ACHN (cell line): ENCODE measurements at regions not wholly inside any gene's neighbourhood (a gene's known extent, or its start where the extent isn't known, plus 50 kb on each side); places are given as distances from the start of the nearest gene placed in this dataset.
"Not testable (repeated sequence)": the region's sequence is repeated elsewhere in the genome, so short reads cannot be mapped to it uniquely, and the experiment has no call there.

Experiments
- DNase-seq: peaks from one replicate; pipeline ENCODE4 v3.0.0-alpha.2; 2015
- in situ Hi-C: cut with HindIII; loops from 2 replicates; pipeline ENCODE4 v1.10.0; 2017; ENCODE audit warnings: low sequenced_read_pairs, low pct_ligation_motif_present, low pct_unique_long_range_greater_than_20kb

GRCh38 chr12:89062996-89063395 is 289.3 kb downstream of the DUSP6 start:
- in situ Hi-C loops = no loop called here
- DNase-seq = peak; percentile 66

- in situ Hi-C loops = no loop called here
- DNase-seq = peak; percentile 18
Observed at GRCh38 chr12:89059721-89060541, 292.4 kb downstream of the DUSP6 start.

DNA sequence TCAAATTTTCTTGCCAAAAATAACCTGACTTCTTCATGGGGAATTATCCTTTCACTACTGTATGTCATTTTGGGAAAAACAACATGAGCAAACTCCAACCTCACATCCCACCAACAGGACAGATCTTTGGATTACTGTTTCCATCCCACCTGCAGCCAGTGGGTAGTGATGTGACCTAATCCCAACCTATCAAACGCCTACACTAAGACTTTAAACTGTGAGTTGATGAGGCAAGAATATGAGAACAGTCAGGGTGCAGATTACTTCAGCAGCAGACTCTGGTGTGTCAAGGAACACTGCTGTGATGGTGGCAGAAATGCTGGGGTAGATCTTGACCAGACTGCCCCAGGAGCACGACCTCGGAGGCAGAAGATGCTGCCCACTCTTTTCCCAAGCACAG is 293.2 kb downstream of the DUSP6 start:
- in situ Hi-C loops = no loop called here
- no peak for DNase-seq

DNA sequence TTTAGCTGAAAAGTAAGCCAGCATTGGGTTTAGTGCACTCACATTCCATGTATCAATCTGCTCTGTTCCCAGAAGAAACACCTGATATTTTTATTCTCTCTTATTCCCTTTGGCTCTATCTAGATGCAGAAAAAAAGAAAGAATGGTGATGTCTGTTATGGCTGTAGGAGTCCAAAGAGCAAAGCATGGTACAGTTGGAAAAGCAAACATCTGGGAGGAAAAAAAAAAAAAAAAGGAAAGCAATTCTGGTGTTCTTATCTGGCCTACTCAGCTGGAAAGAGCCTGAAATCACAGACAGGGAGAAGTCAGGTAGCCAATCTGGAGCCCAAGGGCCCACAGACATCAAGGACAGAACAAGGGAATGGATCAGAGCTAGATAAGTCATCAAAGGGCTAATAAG is 293.9 kb downstream of the DUSP6 start:
- in situ Hi-C loops = no loop called here
- DNase-seq = no peak

DNA sequence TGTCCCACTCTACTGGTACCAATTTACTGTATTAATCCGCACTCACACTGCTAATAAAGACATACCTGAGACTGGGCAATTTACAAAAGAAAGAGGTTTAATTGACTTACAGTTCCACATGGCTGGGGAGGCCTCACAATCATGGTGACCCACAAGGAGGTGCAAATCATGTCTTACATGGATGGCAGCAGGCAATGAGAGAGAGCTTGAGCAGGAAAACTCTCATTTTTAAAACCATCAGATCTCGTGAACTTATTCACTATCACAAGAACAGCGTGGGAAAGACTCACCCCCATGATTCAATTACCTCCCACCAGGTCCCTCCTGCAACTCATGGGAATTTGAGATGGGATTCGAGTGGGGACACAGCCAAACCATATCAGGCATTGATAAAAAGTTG is 298.5 kb downstream of the DUSP6 start:
- in situ Hi-C loops, DNase-seq: not testable (repeated sequence)

DNA sequence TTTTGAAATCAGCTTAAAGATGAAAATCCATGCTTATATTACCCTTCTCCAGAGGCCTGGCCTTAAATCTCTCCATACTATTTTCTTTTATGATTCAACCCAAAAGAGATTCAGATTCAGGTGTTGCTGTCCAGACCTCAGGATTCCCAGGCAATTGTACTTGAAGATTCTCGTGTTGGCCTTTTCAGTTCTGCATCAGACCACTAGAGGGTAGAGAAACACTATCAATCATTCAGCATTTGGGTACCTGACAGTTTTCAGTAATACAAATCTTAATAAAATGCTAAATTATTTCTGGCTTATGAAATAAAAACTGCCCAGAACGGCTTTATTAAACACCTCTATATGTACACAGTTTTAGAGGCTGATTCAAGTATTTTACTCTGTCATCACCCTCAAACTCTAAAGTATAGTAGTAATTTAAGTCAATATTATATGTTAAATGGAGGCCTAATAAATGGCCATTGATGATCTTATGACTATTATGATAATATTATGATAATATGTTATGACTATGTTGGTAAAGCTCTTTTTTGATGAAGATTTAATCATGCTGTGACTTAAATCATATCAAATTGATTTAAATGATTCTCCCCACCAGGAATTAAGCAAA is 301.1 kb downstream of the DUSP6 start:
- DNase-seq = peak; percentile 77
- in situ Hi-C loops = no loop called here

GRCh38 chr12:89047856-89048418 is 304.4 kb downstream of the DUSP6 start:
- DNase-seq = no peak
- in situ Hi-C loops = loop anchor here (25.0 kb wide), 1 partner anchor 414 kb away; no protein-coding TSS in a partner anchor

GRCh38 chr12:89041078-89041477 is 311.2 kb downstream of the DUSP6 start:
- in situ Hi-C loops = loop anchor here (25.0 kb wide), 1 partner anchor 421 kb away; no protein-coding TSS in a partner anchor

DNA sequence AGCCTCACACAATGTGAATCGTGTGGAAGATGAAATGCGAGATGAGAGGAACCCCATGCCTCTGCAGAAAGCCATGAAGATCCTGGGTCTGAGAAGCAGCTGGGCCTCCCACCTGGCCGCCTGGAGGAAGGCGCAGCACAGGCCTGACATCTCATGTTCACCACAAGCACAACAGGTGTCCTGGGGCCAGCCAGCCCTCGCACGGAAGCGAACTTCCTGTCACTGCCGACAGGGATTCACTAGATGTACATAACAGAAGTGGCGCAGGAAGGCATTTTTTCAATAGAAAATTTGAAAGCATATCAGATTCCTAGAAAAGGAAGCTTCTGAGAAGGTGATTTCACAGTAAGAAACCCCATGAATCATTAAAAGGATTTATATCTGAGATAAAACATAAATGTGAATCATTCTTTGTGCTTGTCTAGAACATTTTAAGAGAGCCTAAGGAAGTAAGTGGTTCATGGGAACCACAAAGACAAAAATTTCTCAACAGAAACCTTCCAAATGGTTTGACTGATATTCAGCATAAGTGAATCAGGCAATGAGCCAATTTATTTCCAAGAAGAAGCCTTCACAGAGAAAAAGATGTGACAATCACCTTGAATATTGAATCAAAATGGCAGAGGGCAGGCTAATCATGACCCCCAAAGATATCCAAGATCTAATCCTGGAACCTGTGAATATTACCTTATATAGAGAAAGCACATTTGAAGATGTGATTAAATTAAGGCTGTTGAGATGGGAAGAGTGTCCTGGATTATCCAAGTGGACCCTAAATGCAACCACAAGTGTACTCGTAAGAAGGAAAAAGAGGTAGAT is 311.9 kb downstream of the DUSP6 start:
- DNase-seq = no peak
- in situ Hi-C loops = loop anchor here (25.0 kb wide), 1 partner anchor 422 kb away; no protein-coding TSS in a partner anchor

More at GRCh38 chr12:89041078-89041477, 311.2 kb downstream of the DUSP6 start:
- no peak for DNase-seq

GRCh38 chr12:89038831-89039512 is 313.3 kb downstream of the DUSP6 start:
- no peak for DNase-seq
- in situ Hi-C loops = loop anchor here (25.0 kb wide), 1 partner anchor 423 kb away; no protein-coding TSS in a partner anchor

GRCh38 chr12:89033062-89033461 is 319.2 kb downstream of the DUSP6 start:
- in situ Hi-C loops = loop anchor here (25.0 kb wide), 1 partner anchor 429 kb away; no protein-coding TSS in a partner anchor

GRCh38 chr12:89029961-89030360 is 322.3 kb downstream of the DUSP6 start:
- in situ Hi-C loops = loop anchor here (25.0 kb wide), 1 partner anchor 432 kb away; no protein-coding TSS in a partner anchor
- DNase-seq = no peak

More at GRCh38 chr12:89033062-89033461, 319.2 kb downstream of the DUSP6 start:
- no peak for DNase-seq

GRCh38 chr12:89024580-89024979 is 327.7 kb downstream of the DUSP6 start:
- in situ Hi-C loops = no loop called here
- no peak for DNase-seq

- in situ Hi-C loops = no loop called here
- no peak for DNase-seq
Observed at GRCh38 chr12:89023936-89024335, 328.4 kb downstream of the DUSP6 start.

DNA sequence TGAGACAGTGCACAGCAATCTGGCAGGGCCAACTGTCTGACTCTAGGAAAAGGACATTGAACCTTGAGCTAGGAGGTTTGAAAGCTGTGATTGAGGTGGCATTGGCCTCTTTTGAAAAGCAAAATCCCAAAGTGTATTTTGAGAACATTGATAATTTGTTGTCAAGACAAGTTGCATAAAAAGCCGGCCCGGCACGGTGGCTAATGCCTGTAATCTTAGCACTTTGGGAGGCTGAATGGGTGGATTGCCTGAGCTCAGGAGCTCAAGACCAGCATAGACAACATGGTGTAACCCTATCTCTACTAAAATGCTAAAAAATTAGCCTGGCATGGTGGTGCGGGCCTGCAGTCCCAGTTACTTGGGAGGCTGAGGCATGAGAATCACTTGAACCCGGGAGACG is 331.6 kb downstream of the DUSP6 start:
- no peak for DNase-seq
- in situ Hi-C loops = no loop called here

GRCh38 chr12:89020121-89020480 is 332.2 kb downstream of the DUSP6 start:
- in situ Hi-C loops = no loop called here
- DNase-seq = no peak

GRCh38 chr12:89019439-89020120 is 332.7 kb downstream of the DUSP6 start:
- peak; percentile 94 for DNase-seq
- in situ Hi-C loops = no loop called here
